DND-41 (cell line): ENCODE measurements at regions not wholly inside any gene's neighbourhood (a gene's known extent, or its start where the extent isn't known, plus 50 kb on each side); places are given as distances from the start of the nearest gene placed in this dataset.

ENCODE experiments used
- ATAC-seq: fragments of 200-7000 bp; cut with Tn5 transposase; 3 replicates; pipeline ENCODE4 v1.9.1; 2021; ENCODE audit warnings: low read depth; ENCODE audit not compliant: insufficient read depth
- DNase-seq: peaks from one replicate; pipeline ENCODE4 v3.0.0-alpha.2; 2020
- H2AFZ ChIP-seq: 2 replicates; pipeline ENCODE4 v1.6.0; 2012; ENCODE audit warnings: low read depth, low read length
- H3K27ac ChIP-seq: 2 replicates; pipeline ENCODE4 v1.5.1; 2012; ENCODE audit warnings: low read length, inconsistent platforms
- H3K27me3 ChIP-seq: fragments of 200-600 bp; sonication (generic); 2 replicates; pipeline ENCODE4 v1.6.0; 2012; ENCODE audit warnings: low read length, mild to moderate bottlenecking, inconsistent platforms; ENCODE audit not compliant: insufficient read depth, poor library complexity
- H3K36me3 ChIP-seq: 2 replicates; pipeline ENCODE4 v1.5.1; 2012; ENCODE audit warnings: low read length, inconsistent platforms; ENCODE audit not compliant: insufficient read depth
- H3K4me1 ChIP-seq: 2 replicates; pipeline ENCODE4 v1.5.1; 2012; ENCODE audit warnings: mild to moderate bottlenecking, low read length; ENCODE audit not compliant: insufficient read depth
- H3K4me2 ChIP-seq: 2 replicates; pipeline ENCODE4 v1.6.0; 2012; ENCODE audit warnings: mild to moderate bottlenecking, moderate library complexity, low read length, inconsistent platforms; ENCODE audit not compliant: insufficient read depth
- H3K4me3 ChIP-seq, 2 experiments: fragments of 200-600 bp in 1 of 2; shearing (Covaris generic) in 1 of 2; 2 replicates each; pipeline ENCODE4 v1.5.1; 2012 to 2016; ENCODE audit warnings: inconsistent platforms in 2 of 2, low read length in 2 of 2, mild to moderate bottlenecking in 2 of 2, low read depth in 1 of 2, moderate library complexity in 1 of 2
- H3K79me2 ChIP-seq: 2 replicates; pipeline ENCODE4 v1.6.0; 2012; ENCODE audit warnings: low read length, inconsistent platforms; ENCODE audit not compliant: insufficient read depth
- H3K9ac ChIP-seq: 2 replicates; pipeline ENCODE4 v1.6.0; 2012; ENCODE audit warnings: low read depth, mild to moderate bottlenecking, inconsistent platforms, low read length, moderate library complexity
- H3K9me3 ChIP-seq: 2 replicates; pipeline ENCODE4 v1.5.1; 2012; ENCODE audit warnings: low read length, moderate library complexity, mild to moderate bottlenecking, inconsistent platforms; ENCODE audit not compliant: insufficient read depth, severe bottlenecking
- H4K20me1 ChIP-seq: 2 replicates; pipeline ENCODE4 v1.6.0; 2012; ENCODE audit warnings: low read length; ENCODE audit not compliant: insufficient read depth
- EZH2 ChIP-seq: IDR thresholded peaks from 3 replicates; pipeline ENCODE4 v1.6.1; 2012; ENCODE audit warnings: borderline replicate concordance, low read depth, mild to moderate bottlenecking, moderate library complexity, low read length, inconsistent platforms; ENCODE audit not compliant: severe bottlenecking
- TF ChIP-seq, protein P1 (sequence below): IDR thresholded peaks from 2 replicates; pipeline ENCODE4 v1.5.1; 2012; ENCODE audit warnings: borderline replicate concordance, low read length, moderate library complexity, mild to moderate bottlenecking; ENCODE audit not compliant: poor library complexity, severe bottlenecking; ENCODE audit errors: extremely low read depth

GRCh38 chr18:42298759-42299675, 344.0 kb downstream of the PIK3C3 start:
- Histone ChIP-seq H3K79me2 (no peaks in the 10 kb centered on the region), H3K36me3 (no peaks in the 10 kb centered on the region), H2AFZ (0 out of 2 replicates have a peak overlapping the region, but pooled peaks have one; percentile 21), H3K4me2 (no peak overlapping the region), H3K9me3 (no peaks in the 10 kb centered on the region), H3K27ac (no peak overlapping the region), H3K27me3 (no peaks in the 10 kb centered on the region), H3K4me1 (no peaks in the 10 kb centered on the region), H3K9ac (no peak overlapping the region), H3K4me3 (no peak overlapping the region), H4K20me1 (no peaks in the 10 kb centered on the region)
- ATAC-seq (peak; percentile 89), DNase-seq (peak; percentile 67)
- TF ChIP-seq, protein P1, sequence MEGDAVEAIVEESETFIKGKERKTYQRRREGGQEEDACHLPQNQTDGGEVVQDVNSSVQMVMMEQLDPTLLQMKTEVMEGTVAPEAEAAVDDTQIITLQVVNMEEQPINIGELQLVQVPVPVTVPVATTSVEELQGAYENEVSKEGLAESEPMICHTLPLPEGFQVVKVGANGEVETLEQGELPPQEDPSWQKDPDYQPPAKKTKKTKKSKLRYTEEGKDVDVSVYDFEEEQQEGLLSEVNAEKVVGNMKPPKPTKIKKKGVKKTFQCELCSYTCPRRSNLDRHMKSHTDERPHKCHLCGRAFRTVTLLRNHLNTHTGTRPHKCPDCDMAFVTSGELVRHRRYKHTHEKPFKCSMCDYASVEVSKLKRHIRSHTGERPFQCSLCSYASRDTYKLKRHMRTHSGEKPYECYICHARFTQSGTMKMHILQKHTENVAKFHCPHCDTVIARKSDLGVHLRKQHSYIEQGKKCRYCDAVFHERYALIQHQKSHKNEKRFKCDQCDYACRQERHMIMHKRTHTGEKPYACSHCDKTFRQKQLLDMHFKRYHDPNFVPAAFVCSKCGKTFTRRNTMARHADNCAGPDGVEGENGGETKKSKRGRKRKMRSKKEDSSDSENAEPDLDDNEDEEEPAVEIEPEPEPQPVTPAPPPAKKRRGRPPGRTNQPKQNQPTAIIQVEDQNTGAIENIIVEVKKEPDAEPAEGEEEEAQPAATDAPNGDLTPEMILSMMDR: peak; percentile 93
- no peak for TF ChIP-seq EZH2

DNA sequence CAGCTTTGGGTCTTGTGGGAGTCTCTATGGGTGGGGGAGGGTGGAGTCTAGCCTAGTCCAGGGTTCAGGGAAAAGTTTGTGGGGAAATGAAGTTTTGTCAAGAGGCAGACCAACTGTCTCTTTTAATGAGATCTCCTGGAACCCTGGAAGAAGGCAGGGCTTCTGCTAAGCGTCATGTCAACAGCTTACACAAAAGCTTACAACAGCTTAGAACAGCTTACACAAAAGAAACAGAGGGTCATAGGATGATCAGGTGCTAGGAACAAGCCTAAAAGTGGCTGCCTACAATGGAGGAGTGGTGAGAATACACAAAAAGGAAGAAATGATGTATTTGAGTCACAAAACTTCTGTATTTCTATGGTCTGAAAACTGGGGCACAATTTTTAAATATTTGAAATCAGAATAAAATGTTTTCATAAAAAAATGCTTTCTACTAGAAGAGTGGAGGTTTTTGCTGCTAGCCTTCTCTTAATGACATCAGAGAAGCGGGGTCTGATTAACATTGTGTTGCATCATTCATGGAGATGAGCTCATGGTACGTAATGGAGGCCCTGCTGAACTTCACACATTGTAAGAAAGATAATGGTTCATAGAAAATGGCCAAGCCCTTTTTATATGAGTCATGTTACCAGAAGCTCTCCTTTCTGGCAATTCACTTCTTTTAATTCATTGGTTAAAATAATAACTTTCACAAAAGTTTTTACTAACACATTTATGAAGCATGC, 351.0 kb downstream of the PIK3C3 start:
- no peak overlapping the region for H3K9ac ChIP-seq
- no peaks in the 10 kb centered on the region for H3K36me3 ChIP-seq
- no peak overlapping the region for H3K27ac ChIP-seq
- no peak overlapping the region for H2AFZ ChIP-seq
- no peak for TF ChIP-seq EZH2
- TF ChIP-seq, protein P1: no peak
- H4K20me1 ChIP-seq: no peaks in the 10 kb centered on the region
- no peaks in the 10 kb centered on the region for H3K79me2 ChIP-seq
- H3K4me2 ChIP-seq: no peak overlapping the region
- DNase-seq (no peak), ATAC-seq (no peak)
- H3K9me3 ChIP-seq: no peaks in the 10 kb centered on the region
- no peaks in the 10 kb centered on the region for H3K4me1 ChIP-seq
- H3K4me3 ChIP-seq: no peak overlapping the region
- H3K27me3 ChIP-seq: no peaks in the 10 kb centered on the region

GRCh38 chr18:42306594-42306980, 351.6 kb downstream of the PIK3C3 start:
- Histone ChIP-seq H4K20me1 (no peaks in the 10 kb centered on the region), H3K79me2 (no peaks in the 10 kb centered on the region), H3K9ac (no peak overlapping the region), H3K4me2 (no peak overlapping the region), H3K27ac (no peak overlapping the region), H3K4me3 (no peak overlapping the region), H3K9me3 (no peaks in the 10 kb centered on the region), H2AFZ (no peak overlapping the region), H3K4me1 (no peaks in the 10 kb centered on the region), H3K27me3 (no peaks in the 10 kb centered on the region), H3K36me3 (no peaks in the 10 kb centered on the region)
- ATAC-seq: no peak
- DNase-seq: no peak
- TF ChIP-seq, protein P1: no peak
- no peak for TF ChIP-seq EZH2
